HG02763 (cell line): ENCODE measurements at regions not wholly inside any gene's neighbourhood (a gene's known extent, or its start where the extent isn't known, plus 50 kb on each side); places are given as distances from the start of the nearest gene placed in this dataset.
"Not testable (repeated sequence)": the region's sequence is repeated elsewhere in the genome, so short reads cannot be mapped to it uniquely, and the experiment has no call there.

ENCODE experiments used
- ATAC-seq: cut with Tn5 transposase; IDR thresholded peaks from one replicate; pipeline ENCODE4 v1.9.1; 2021; ENCODE audit warnings: mild to moderate bottlenecking, moderate library complexity; ENCODE audit not compliant: unreplicated experiment

DNA sequence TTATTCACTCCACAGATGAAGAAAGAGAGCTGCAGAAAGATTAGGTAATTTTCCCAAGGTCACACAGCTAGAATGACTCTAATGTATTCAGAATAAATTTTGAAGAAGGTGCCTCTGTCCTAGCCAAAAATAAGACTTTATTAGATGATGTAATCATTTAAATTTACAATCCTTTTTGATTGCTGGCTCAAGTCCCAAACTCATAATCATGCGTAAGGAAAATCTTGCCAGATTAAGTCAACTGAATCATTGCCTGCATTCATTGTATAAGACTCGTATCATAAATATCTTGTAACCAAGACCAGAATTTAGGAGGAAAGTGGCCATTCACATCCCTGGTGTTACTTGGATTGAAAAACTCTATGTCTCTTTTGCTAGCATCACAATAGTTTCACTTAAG is 53.1 kb upstream of the STK39 start:
- ATAC-seq, result no peak

DNA sequence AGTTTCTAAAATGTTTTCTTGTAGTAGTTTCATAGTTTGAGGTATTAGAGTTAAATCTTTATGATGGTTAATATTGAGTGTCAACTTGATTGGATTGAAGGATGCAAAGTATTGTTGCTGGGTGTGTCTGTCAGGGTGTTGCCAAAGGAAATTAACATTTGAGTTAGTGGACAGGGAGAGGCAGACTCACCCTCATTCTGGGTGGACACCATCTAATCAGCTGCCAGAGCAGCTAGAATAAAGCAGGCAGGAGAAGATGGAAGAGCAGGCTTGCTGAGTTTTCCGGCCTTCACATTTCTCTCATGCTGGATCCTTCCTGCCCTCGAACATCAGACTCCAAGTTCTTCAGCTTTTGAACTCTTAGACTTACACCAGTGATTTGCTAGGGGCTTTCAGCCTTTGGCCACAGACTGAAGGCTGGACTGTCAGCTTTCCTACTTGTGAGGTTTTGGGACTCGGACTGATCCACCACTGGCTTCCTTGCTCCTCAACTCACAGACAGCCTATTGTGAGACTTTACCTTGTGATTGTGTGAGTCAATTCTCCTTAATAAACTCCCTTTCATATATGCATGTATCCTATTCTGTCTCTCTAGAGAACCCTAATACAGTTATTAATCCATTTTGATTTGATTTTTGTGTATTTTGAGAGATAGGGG is 56.8 kb upstream of the STK39 start:
- no peak for ATAC-seq

DNA sequence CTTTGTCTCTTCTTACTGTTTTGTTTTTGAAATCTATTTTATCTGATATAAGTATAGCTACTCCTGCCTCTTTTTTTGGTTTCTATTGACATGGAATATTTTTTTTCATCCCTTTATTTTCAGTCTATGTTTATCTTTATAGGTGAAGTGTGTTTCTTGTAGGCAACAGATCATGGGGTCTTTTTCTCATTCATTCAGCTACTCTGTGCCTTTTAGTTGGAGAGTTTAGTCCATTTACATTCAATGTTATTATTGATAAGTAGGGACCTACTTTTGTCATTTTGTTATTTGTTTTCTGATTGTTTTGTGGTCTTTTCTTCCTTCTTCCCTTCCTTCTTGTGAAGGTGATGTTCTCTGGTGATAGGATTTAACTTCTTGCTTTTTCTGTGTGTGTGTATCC is 60.0 kb upstream of the STK39 start:
- ATAC-seq, result no peak

GRCh38 chr2:168310580-168310979 is 63.2 kb upstream of the STK39 start:
- ATAC-seq, result no peak

GRCh38 chr2:168311261-168311910 is 64.0 kb upstream of the STK39 start:
- ATAC-seq, result no peak

DNA sequence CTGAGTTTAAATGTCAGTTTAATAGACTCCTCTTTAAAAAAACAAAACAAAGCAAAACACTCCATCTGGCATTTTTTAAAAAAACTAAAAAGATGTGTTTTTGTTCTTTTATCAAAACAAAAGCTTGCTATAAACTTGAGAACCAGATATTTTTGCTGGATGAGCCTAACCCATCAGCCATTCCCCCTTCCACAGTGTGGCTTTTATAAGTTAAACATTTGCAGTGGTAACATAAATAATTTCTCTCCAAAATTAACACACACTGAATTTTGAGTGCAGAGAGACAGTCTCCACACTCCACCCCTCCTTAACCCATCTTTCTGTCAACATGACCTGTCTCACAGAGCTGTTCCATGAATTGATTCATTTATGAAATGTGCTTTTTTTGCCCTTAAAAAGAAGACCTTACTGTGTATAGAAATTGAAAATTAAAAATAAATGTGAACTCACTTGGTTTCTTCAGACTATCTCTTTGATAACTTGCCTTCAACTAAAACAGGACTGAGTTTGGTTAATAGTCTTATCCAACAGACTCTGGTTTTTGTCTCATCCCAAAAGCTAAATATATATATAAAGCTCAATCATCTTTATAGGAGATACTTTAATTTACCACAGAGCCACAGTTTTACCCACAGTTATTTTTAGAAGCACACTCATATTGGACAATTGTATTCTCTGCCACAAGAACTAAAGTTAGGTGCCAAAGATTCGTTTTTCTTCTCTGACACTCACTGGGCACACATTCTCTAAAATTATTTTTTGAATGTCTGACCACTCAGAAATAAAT is 64.8 kb upstream of the STK39 start:
- no peak for ATAC-seq

DNA sequence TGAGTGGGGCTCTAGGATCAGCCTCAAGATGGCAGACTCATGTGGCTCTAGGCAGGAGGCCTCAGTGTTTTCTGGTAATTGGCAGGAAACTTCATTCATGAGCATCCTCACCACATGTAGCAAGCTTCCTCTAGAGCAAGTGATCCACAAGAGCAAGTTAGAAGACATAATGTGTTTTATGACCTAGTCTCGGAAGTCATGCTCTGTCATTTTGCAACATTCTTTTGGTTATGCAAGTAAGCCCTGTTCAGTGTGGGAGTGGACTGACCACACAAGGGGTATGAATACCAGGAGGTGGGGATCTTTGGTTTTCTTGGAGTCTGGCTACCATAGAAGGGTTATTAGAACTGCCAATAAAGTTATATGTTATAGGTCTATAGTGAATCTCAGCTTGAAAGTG is 66.8 kb upstream of the STK39 start:
- no peak for ATAC-seq

DNA sequence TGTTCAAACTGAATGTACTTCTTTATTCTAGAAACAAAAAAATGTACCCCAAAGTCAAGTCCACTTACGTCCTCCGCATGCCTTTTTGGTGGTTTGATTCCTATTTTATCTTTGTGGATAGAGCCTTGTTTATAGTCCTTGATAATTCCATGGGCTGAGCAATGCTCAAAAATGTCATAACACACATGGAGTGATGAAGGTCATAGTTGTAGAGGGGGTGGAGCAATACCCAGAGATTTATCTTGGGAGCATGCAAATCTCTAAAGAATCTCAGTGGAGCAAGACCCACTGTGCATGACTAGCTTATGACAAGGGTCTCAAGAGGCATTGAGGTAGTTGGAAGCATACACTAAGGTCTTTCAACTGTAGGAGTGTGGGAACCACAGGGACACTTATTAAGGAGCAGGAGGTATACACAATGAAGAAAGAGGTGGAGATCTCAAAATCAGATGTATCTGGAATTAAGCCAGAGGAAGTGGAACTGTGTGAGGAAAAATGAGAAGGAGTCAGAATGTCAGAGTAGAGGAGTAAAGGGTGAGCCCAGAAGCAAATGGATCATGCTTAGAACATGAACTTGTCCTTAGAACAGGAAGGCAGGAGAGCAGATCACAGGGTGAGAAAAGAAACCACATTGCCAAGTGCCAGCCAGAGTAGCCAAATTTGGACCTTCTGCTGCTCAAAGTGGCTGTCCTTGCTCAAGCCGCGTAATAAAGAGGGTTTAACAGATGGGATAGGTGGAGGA is 68.1 kb upstream of the STK39 start:
- no peak for ATAC-seq

DNA sequence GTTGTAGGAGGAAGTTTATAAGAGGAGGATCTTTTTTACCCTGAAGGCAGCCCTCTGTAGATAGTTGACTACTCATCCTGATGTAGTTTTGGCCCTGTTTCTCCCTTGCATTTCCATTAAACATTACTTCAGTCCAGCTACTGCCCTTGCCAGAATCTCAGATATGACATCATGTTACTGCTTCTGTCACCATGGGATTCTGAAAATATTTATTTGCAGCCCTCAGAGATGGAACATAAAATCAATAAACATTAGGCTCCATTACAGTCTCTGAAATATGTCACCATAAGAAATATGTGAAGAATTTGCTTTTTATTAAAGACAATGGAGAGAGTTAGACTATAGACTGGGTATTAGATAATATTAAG is 68.7 kb upstream of the STK39 start:
- no peak for ATAC-seq

GRCh38 chr2:168317282-168317681 is 69.9 kb upstream of the STK39 start:
- ATAC-seq, result no peak

DNA sequence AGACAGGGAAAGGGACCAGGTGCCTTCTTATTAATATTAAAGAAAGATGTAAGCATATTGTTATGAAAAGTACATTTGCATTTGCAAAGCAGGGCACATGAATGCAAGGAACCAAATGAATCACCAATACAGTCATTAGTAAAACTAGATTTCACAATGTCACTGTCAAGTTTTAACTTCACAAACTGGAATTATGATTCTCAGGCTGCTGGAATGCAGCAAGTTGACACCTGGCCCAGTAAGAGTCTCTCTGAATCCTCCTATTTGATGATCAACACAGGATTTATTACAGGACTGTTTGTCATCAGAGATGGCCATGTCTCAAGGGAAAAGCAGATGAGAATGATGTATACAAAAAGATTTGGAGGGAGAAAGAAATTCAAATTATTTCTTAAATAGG is 72.9 kb upstream of the STK39 start:
- no peak for ATAC-seq

DNA sequence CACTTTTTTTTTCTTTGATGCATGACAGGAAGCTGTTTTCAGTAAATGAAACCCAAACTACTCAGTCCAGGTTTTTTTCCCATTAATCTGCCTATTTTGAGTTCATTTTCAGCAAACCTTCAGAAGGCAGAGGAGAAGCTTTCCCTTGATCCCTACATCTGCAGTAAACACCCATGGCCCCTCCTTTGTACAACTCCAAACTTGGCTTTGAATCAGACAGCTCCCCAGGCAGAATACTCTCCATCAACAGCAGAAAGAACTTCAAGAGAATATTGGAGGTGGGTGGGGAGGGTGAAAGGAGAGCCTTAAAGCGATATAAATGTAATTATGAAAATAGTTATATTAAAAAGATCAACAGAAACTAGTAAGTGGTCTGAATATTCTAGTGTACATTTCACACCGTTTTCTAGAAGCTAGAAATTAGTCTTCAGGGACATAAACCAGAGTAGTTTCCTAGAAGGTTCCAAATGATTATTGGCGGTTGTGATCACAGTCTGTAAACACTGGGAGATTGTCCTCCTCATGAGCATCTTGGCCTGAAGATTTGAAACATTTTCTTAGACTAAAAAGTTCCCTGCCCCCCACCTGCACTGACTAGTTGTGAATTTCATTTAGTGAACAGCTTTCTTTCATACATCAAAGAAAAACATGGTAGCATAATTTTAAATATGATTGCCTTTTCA is 75.1 kb upstream of the STK39 start:
- no peak for ATAC-seq

DNA sequence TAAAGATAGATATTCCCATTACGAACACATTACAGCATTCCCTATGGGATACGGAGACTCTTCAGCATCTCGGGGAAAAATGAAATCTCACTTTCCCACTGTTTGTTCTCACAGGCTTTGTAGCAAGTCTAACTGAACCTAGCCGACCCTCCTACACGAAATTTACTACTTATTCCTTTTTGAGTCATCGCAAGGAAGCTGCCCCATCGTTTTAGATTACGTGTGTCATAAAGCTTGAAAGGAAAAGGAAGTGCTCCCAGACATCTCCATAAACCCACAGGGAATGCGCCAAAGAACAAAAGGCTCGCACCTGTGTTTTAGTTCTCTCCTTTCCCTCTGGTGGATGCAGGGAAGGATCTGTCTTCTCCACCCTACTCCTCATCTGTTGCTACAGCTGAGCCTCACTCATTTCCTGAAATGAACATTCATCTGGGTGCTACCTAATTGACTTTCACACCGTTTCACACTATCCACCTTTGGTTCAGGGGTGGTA is 76.2 kb upstream of the STK39 start:
- no peak for ATAC-seq

GRCh38 chr2:168326572-168326971 is 79.2 kb upstream of the STK39 start:
- no peak for ATAC-seq

DNA sequence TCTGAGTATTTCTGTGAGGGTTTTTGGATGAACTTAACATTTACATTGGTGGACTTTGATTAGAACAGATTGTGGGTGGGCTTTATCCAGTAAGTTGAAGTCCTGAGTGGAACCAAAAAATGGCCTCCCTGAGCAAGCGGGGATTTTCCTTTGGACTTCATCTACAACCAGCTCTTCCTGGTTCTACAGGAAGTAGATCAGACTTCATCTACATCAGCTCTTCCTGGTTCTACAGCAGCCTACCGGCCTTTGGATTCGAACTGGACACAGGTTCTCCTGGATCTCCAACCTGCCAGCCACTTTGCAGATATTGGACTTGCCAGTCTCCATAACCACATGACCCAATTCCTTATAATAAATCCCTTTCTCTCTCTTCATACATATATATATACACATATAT is 79.9 kb upstream of the STK39 start:
- ATAC-seq, result no peak

- no peak for ATAC-seq
Observed at GRCh38 chr2:168328421-168328820, 81.0 kb upstream of the STK39 start.

- no peak for ATAC-seq
Observed at GRCh38 chr2:168330624-168331423, 83.4 kb upstream of the STK39 start.

GRCh38 chr2:168335254-168335653 is 87.9 kb upstream of the STK39 start:
- ATAC-seq, result not testable (repeated sequence)

- ATAC-seq, result no peak
Observed at GRCh38 chr2:168336786-168337388, 89.5 kb upstream of the STK39 start.

DNA sequence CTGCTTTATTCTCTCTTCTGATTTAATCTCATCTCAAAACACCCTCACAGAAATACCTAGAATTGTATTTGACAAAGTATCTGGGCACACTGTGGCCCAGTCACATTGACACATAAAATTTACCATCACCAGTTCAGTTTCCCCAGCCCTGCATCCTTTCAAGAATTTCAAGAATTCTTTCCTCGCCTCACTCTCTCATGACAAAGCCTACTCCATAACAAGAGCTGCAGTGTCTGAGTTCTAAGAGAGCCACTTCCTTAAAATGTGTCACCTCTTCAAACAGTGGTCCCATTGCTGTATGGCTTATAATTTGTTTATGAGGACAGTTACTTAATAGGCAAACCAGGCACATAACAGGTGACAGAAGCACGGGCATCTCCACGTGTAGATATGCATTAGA is 90.9 kb upstream of the STK39 start:
- ATAC-seq, result no peak
